Activated CD8-positive, alpha-beta memory T cell treated with anti-CD3 and anti-CD28 coated beads, Interleukin-2, amount 50 U/mL, for 1 hour (primary cell): ENCODE measurements at regions not wholly inside any gene's neighbourhood (a gene's known extent, or its start where the extent isn't known, plus 50 kb on each side); places are given as distances from the start of the nearest gene placed in this dataset.

ENCODE experiments used
- DNase-seq: peaks from one replicate; pipeline ENCODE4 v3.0.0-alpha.2; 2020; ENCODE audit errors: extremely low read depth

- DNase-seq, result no peak
Measured at GRCh38 chr13:105787632-105788031, 747.8 kb downstream of the EFNB2 start.

- no peak for DNase-seq
Measured at GRCh38 chr13:105785436-105785835, 750.0 kb downstream of the EFNB2 start.

DNA sequence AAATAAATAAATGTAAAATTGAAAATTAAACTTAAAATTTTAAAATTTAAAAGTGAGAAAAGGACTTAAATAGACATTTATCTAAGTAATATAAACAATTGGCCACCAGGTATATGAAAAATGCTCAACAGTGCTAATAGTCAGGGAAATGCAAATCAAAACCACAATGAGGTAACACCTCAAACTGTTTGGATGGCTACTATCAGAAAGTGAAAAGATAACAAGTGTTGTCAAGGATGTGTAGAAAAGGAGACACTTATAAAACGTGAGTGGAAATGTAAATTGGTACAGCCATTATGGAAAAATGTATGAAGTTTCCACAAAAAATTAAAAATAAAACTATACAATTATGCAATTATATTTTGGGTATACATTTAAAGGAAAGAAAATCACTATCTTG, 752.2 kb downstream of the EFNB2 start:
- DNase-seq, result no peak

GRCh38 chr13:105778196-105778595, 757.3 kb downstream of the EFNB2 start:
- no peak for DNase-seq

GRCh38 chr13:105774739-105775460, 760.6 kb downstream of the EFNB2 start:
- DNase-seq, result no peak

DNA sequence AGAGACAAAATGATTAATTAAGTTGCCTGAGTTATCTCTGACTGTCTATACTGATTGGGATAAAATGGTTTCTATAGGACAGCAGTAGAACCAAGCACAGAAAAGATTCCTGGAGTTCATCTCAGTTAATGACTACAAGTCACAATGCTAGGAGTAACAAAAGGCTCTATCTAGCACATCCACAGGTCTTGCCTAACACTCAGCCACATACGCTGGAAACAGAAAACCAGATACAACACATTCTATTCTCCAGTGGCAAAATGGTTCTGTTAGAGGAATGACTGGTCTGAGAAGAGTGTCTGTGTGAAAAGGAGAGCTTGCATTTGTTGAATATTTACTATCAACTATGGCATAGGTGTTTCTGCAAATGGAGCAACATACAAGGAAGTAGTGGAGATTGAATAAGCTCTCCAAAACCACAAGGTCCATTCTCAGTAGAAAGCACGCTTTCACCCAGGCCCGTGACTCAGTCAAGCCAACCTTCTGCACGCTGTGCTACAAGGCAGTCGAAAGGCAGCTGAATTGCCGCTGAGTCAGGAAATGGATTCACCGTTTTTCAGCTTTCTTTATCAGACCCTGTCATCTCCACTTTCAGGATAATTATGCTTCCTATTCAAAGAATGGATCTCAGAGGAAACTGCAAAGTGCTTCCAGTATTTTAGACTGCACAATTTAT, 761.5 kb downstream of the EFNB2 start:
- no peak for DNase-seq

- no peak for DNase-seq
Measured at GRCh38 chr13:105773241-105773640, 762.2 kb downstream of the EFNB2 start.

DNA sequence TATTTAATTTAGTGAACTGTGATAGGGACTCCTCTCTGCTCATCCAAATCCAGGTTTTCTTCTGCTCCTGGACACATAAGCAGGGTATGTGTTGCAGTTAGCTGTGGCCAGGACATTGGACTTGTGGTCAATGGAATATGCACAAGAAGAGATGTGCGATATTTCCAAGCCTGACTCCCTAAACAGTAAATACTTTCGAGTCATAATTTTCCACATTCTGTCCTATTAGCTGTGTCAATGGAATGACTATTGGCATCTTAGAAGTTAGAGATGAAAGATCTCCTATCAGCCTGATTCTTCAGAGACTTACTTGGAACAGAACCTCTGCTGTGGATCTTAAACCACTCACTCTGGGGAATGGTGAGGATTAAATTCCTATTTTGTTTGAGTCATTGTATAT, 771.0 kb downstream of the EFNB2 start:
- no peak for DNase-seq

DNA sequence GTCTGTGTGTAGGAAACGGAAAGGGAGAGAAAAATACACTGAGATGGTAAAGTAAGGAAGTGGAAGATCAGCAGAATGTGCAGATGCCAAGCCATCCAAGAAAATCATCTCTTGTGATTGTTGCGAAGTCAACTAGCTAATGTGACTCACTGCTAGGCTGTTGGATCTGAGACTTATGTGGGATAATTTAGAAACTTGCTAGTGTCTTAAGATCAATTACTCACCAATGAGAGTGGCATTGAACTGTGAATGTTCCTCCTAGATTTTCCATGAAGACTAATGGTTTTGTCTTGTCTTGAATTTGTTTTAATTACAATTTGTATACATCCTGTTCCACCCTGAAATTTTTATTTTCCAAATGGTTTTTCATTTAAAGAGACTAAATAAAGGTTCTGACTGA, 771.6 kb downstream of the EFNB2 start:
- no peak for DNase-seq

GRCh38 chr13:105762096-105762495, 773.4 kb downstream of the EFNB2 start:
- no peak for DNase-seq

- DNase-seq, result no peak
Measured at GRCh38 chr13:105758918-105759860, 776.3 kb downstream of the EFNB2 start.

GRCh38 chr13:105740739-105741138, 794.7 kb downstream of the EFNB2 start:
- no peak for DNase-seq

GRCh38 chr13:105737688-105738087, 797.8 kb downstream of the EFNB2 start:
- DNase-seq, result no peak

DNA sequence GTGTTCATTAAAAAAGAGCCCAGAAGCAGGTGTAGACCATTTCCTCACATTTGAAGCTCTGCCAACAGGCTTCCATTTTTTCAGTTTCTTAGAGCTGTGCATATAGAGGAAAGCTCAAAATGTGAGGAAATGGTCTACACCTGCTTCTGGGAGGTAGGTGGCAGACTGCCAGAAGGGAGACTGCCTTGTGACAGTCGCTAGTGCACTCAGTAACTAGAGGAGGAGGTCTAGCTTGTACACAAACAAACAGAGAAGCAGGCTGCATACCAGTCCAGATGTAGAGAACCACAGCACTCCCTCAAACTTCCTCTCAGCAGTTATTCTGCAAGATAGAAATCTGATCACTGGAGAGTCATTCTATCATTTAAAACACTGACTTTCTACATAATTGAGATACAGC, 800.2 kb downstream of the EFNB2 start:
- DNase-seq, result no peak

DNA sequence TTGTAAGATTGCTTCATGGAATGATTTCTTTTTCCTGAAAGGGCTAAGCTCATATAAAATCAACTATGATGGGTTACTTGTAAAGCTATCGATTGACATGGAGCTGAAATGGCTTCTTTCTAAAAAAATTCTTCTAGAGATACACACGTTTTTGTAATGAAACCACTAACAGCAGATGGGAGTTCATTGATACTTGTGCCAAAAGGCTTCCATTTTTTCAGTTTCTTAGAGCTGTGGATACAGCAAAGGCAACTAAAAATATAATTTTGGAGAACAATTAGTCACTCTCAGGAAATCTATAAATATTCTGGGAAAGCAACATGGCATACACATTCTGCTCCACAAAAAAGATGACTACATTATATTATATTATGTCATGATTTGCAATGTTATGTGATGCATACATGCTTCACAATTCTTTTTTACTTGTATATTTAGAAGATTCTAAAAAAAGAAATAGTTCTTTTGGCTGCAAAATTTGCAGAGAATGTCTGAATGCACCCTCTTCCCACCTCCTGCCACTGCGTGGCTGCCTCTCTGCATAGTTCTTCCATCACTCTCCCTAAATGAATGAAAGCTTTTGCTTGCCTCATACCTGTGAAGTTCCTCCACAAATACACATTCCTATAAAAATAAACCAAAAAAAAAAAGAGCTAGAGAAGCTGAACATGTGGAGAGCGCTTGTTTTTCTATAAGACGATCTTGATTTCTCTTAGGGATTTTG, 802.5 kb downstream of the EFNB2 start:
- no peak for DNase-seq

DNA sequence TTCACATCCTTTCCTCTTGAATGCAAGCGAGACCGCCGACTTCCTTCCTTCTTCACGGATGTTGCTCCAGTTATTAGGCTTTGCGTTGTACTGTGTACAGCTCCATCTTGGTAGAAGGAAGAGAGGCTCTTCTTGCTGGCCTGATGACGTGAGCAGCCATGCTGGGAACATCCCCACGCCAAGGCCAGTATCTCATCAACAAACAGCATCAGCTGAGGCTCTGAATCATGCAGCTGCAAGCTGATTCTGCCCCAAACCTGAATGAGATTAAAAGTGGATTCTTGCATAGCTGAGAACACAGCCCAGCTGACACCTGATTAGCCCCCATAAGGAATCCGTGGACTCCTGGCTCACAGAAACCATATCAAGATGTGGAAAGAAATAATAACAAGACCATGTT, 809.6 kb downstream of the EFNB2 start:
- DNase-seq, result no peak

- no peak for DNase-seq
Measured at GRCh38 chr13:105721016-105721415, 814.4 kb downstream of the EFNB2 start.

- no peak for DNase-seq
Measured at GRCh38 chr13:105719859-105720258, 815.6 kb downstream of the EFNB2 start.

GRCh38 chr13:105709181-105709580, 826.3 kb downstream of the EFNB2 start:
- DNase-seq, result no peak

- no peak for DNase-seq
Measured at GRCh38 chr13:105703843-105704242, 831.6 kb downstream of the EFNB2 start.

DNA sequence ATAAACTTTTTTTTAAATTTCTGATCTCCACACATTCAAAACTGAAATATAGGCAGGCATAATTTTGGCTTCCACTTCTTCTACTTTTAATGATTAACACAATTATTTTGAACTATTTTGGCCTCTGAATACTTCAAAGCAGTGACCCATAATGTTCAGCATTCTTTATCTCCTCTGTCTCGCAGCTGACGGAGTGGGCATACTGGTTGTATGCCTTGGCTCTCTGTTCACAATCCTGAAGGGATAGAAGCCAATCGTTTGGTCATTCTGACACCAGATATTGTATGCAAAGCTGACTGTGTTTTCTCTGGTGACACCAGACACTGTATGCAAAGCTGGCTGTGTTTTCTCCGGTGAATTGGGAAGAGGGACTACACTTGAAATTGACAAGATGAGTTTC, 833.0 kb downstream of the EFNB2 start:
- no peak for DNase-seq

DNA sequence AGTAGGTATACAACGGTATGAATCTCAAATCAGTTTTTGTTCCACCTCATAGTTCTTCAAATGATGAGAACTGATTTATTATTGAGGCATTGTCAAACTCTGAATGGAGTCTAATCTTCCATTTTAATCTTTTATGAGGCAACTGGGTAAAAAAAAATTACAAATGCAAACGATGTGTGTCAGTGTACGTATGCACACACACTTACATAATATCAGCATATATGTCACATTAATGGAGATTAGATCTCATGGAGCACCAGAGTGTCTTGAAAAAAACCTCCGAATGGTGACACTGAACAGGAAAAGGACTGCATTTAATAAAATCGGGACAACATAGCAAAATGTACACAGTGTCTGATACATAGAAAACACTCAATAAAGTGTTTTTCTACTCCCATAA, 842.7 kb downstream of the EFNB2 start:
- no peak for DNase-seq
